ENCODE measurements at regions not wholly inside any gene's neighbourhood (a gene's known extent, or its start where the extent isn't known, plus 50 kb on each side); places are given as distances from the start of the nearest gene placed in this dataset.
"Not testable (repeated sequence)": the region's sequence is repeated elsewhere in the genome, so short reads cannot be mapped to it uniquely, and the experiment has no call there.

- TF ChIP-seq CTCF (IDR thresholded peaks at IDR 0.05; ENCODE audit: extremely low read depth in 1 of 2, insufficient read depth in 1 of 2, low read depth in 1 of 2, low read length in 2 of 2); POLR2A (IDR thresholded peaks at IDR 0.05; ENCODE audit: low read depth, low read length); MAX (IDR thresholded peaks at IDR 0.05; ENCODE audit: insufficient read depth, insufficient read length); POLR2AphosphoS5 (IDR thresholded peaks at IDR 0.05; ENCODE audit: insufficient read depth, low read depth, low read length); GATA2 (IDR thresholded peaks at IDR 0.05; ENCODE audit: insufficient read depth, insufficient read length, low read depth, low read length); EZH2 (IDR thresholded peaks at IDR 0.05; ENCODE audit: borderline replicate concordance, low read depth, low read length, severe bottlenecking); MYC (IDR thresholded peaks at IDR 0.05; ENCODE audit: low read depth, low read length); JUN (IDR thresholded peaks at IDR 0.05; ENCODE audit: borderline replicate concordance, insufficient read depth, insufficient read length, low read depth): not testable (repeated sequence)
Measured at GRCh38 chr2:95687852-95688251, 96.1 kb downstream of the TRIM43 start.

Data from endothelial cell of umbilical vein (primary cell).